ENCODE measurements at regions not wholly inside any gene's neighbourhood (a gene's known extent, or its start where the extent isn't known, plus 50 kb on each side); places are given as distances from the start of the nearest gene placed in this dataset.
"Not testable (repeated sequence)": the region's sequence is repeated elsewhere in the genome, so short reads cannot be mapped to it uniquely, and the experiment has no call there.

GRCh38 chr4:127335073-127335620, 297.6 kb upstream of the INTU start:
- TF ChIP-seq FOS (IDR thresholded peaks at IDR 0.05; ENCODE audit: borderline replicate concordance, insufficient read depth, low read length), result no peak
- TF ChIP-seq EZH2 (IDR thresholded peaks at IDR 0.05; ENCODE audit: borderline replicate concordance, low read depth, low read length, severe bottlenecking), result no peak
- TF ChIP-seq POLR2AphosphoS5 (IDR thresholded peaks at IDR 0.05; ENCODE audit: insufficient read depth, low read depth, low read length), result no peak
- TF ChIP-seq MAX (IDR thresholded peaks at IDR 0.05; ENCODE audit: insufficient read depth, insufficient read length), result no peak
- no peak for TF ChIP-seq GATA2 (IDR thresholded peaks at IDR 0.05; ENCODE audit: insufficient read depth, insufficient read length, low read depth, low read length)
- no peak for TF ChIP-seq POLR2A (IDR thresholded peaks at IDR 0.05; ENCODE audit: low read depth, low read length)
- TF ChIP-seq JUN (IDR thresholded peaks at IDR 0.05; ENCODE audit: borderline replicate concordance, insufficient read depth, insufficient read length, low read depth), result no peak
- FAIRE-seq (no peak), DNase-seq (ENCODE audit: low read depth, low spot score) (no peak)
- H4K20me1 ChIP-seq (replicated peaks; ENCODE audit: control insufficient read depth, extremely low read depth, insufficient read depth, low read length), result no peaks in the 10 kb centered on the region
- H3K4me3 ChIP-seq (replicated peaks in 1 of 3; ENCODE audit: insufficient read depth in 1 of 3, low read depth in 1 of 3, low read length in 3 of 3), result no peak overlapping the region
- CTCF ChIA-PET, result no interaction called here
- H3K27me3 ChIP-seq (ENCODE audit: control insufficient read depth in 2 of 2, insufficient read depth in 2 of 2, low read length in 2 of 2), result no peaks in the 10 kb centered on the region
- intact Hi-C loops (cut with micrococcal nuclease), result no loop called here
- POLR2A ChIA-PET, result no interaction called here
- no peak overlapping the region for H3K4me2 ChIP-seq (ENCODE audit: insufficient read depth, low read length)
- no peaks in the 10 kb centered on the region for H3K9me1 ChIP-seq (replicated peaks; ENCODE audit: control insufficient read depth, extremely low read depth, insufficient read depth, low read length)
- H3K9ac ChIP-seq (replicated peaks; ENCODE audit: extremely low read depth, insufficient read depth, low read length), result no peak overlapping the region
- H3K4me1 ChIP-seq (ENCODE audit: control insufficient read depth, extremely low read depth, insufficient read depth, low read length), result no peaks in the 10 kb centered on the region
- no TSS peak for BruUV-seq (replicated peaks)
- H2AFZ ChIP-seq (ENCODE audit: low read depth, low read length), result no peak overlapping the region
- H3K9me3 ChIP-seq (replicated peaks; ENCODE audit: control insufficient read depth, insufficient read depth, low read length), result peaks cover 2% of the 10 kb centered on the region
- H3K36me3 ChIP-seq (ENCODE audit: control insufficient read depth in 2 of 2, extremely low read depth in 1 of 2, insufficient read depth in 2 of 2, low read length in 2 of 2), result no peaks in the 10 kb centered on the region
- no peaks in the 10 kb centered on the region for H3K79me2 ChIP-seq (ENCODE audit: control insufficient read depth, insufficient read depth, low read length)
- dilution Hi-C loops (cut with MboI; ENCODE audit: extremely low pct_ligation_motif_present, low sequenced_read_pairs), result no loop called here
- no peak overlapping the region for H3K27ac ChIP-seq (ENCODE audit: insufficient read depth, low read depth, low read length)

- POLR2A ChIA-PET, result no interaction called here
- FAIRE-seq (no peak), DNase-seq (ENCODE audit: low read depth, low spot score) (no peak)
- H3K4me3 ChIP-seq (replicated peaks in 1 of 3; ENCODE audit: insufficient read depth in 1 of 3, low read depth in 1 of 3, low read length in 3 of 3), result no peak overlapping the region
- TF ChIP-seq POLR2AphosphoS5 (IDR thresholded peaks at IDR 0.05; ENCODE audit: insufficient read depth, low read depth, low read length) (no peak), JUN (IDR thresholded peaks at IDR 0.05; ENCODE audit: borderline replicate concordance, insufficient read depth, insufficient read length, low read depth) (no peak)
- H3K27me3 ChIP-seq (ENCODE audit: control insufficient read depth in 2 of 2, insufficient read depth in 2 of 2, low read length in 2 of 2), result no peaks in the 10 kb centered on the region
- H3K9ac ChIP-seq (replicated peaks; ENCODE audit: extremely low read depth, insufficient read depth, low read length), result no peak overlapping the region
- CTCF ChIA-PET, result no interaction called here
- no peak overlapping the region for H3K27ac ChIP-seq (ENCODE audit: insufficient read depth, low read depth, low read length)
- H3K9me1 ChIP-seq (replicated peaks; ENCODE audit: control insufficient read depth, extremely low read depth, insufficient read depth, low read length), result no peaks in the 10 kb centered on the region
- H2AFZ ChIP-seq (ENCODE audit: low read depth, low read length), result no peak overlapping the region
- no peaks in the 10 kb centered on the region for H4K20me1 ChIP-seq (replicated peaks; ENCODE audit: control insufficient read depth, extremely low read depth, insufficient read depth, low read length)
- no peak overlapping the region for H3K4me2 ChIP-seq (ENCODE audit: insufficient read depth, low read length)
- H3K79me2 ChIP-seq (ENCODE audit: control insufficient read depth, insufficient read depth, low read length), result no peaks in the 10 kb centered on the region
- dilution Hi-C loops (cut with MboI; ENCODE audit: extremely low pct_ligation_motif_present, low sequenced_read_pairs), result no loop called here
- no peaks in the 10 kb centered on the region for H3K36me3 ChIP-seq (ENCODE audit: control insufficient read depth in 2 of 2, extremely low read depth in 1 of 2, insufficient read depth in 2 of 2, low read length in 2 of 2)
- H3K9me3 ChIP-seq (replicated peaks; ENCODE audit: control insufficient read depth, insufficient read depth, low read length), result peaks cover 2% of the 10 kb centered on the region
- intact Hi-C loops (cut with micrococcal nuclease), result no loop called here
- H3K4me1 ChIP-seq (ENCODE audit: control insufficient read depth, extremely low read depth, insufficient read depth, low read length), result no peaks in the 10 kb centered on the region
- no TSS peak for BruUV-seq (replicated peaks)
Observed at GRCh38 chr4:127335732-127336131, 297.0 kb upstream of the INTU start.

GRCh38 chr4:127343123-127343522, 289.6 kb upstream of the INTU start:
- POLR2A ChIA-PET; FAIRE-seq; H3K9me3 ChIP-seq (replicated peaks; ENCODE audit: control insufficient read depth, insufficient read depth, low read length); H3K27ac ChIP-seq (ENCODE audit: insufficient read depth, low read depth, low read length); H3K4me1 ChIP-seq (ENCODE audit: control insufficient read depth, extremely low read depth, insufficient read depth, low read length); BruUV-seq (replicated peaks); H3K79me2 ChIP-seq (ENCODE audit: control insufficient read depth, insufficient read depth, low read length); intact Hi-C loops (cut with micrococcal nuclease); H3K9me1 ChIP-seq (replicated peaks; ENCODE audit: control insufficient read depth, extremely low read depth, insufficient read depth, low read length); H3K36me3 ChIP-seq (ENCODE audit: control insufficient read depth in 2 of 2, extremely low read depth in 1 of 2, insufficient read depth in 2 of 2, low read length in 2 of 2); CTCF ChIA-PET; H3K27me3 ChIP-seq (ENCODE audit: control insufficient read depth in 2 of 2, insufficient read depth in 2 of 2, low read length in 2 of 2); dilution Hi-C loops (cut with MboI; ENCODE audit: extremely low pct_ligation_motif_present, low sequenced_read_pairs); H4K20me1 ChIP-seq (replicated peaks; ENCODE audit: control insufficient read depth, extremely low read depth, insufficient read depth, low read length); H3K4me2 ChIP-seq (ENCODE audit: insufficient read depth, low read length); H3K4me3 ChIP-seq (replicated peaks in 1 of 3; ENCODE audit: insufficient read depth in 1 of 3, low read depth in 1 of 3, low read length in 3 of 3); H2AFZ ChIP-seq (ENCODE audit: low read depth, low read length); H3K9ac ChIP-seq (replicated peaks; ENCODE audit: extremely low read depth, insufficient read depth, low read length); DNase-seq (ENCODE audit: low read depth, low spot score): not testable (repeated sequence)
